HepG2 (cell line): ENCODE measurements at regions not wholly inside any gene's neighbourhood (a gene's known extent, or its start where the extent isn't known, plus 50 kb on each side); places are given as distances from the start of the nearest gene placed in this dataset.

ENCODE experiments used
- ATAC-seq: fragments of 200-7000 bp; cut with Tn5 transposase; 3 replicates; pipeline ENCODE4 v1.9.1; 2020; ENCODE audit warnings: mild to moderate bottlenecking, moderate library complexity
- BruUV-seq: library from RNA; stranded (reverse); fragments of 400-500 nt; replicated peaks from 2 replicates; lab custom pipeline; 2021; lab: Mats Ljungman, UMichigan
- CTCF ChIA-PET: fragments of 300-600 bp; formaldehyde crosslinking; extraction: SDS; loops from one replicate; lab custom pipeline; 2021; ENCODE audit warnings: low total read pairs, inconsistent platforms, low intra/inter-chr PET ratio; lab: Yijun Ruan, JAX
- POLR2A ChIA-PET: fragments of 350-600 bp; sonication (Branson Sonifier 250); formaldehyde crosslinking; loops from one replicate; lab custom pipeline; 2020; ENCODE audit warnings: antibody characterized with exemption, inconsistent platforms; lab: Yijun Ruan, JAX
- DNase-seq: peaks from one replicate; pipeline ENCODE4 v3.0.0-alpha.2; 2015; ENCODE audit warnings: low spot score
- FAIRE-seq: peaks from 3 replicates; lab custom pipeline; 2011; peaks lifted over from hg19 to GRCh38; lab: Jason Lieb, UNC
- H2AFZ ChIP-seq: one replicate; pipeline ENCODE4 v1.6.1; 2011; ENCODE audit warnings: low read length, inconsistent platforms
- H3K27ac ChIP-seq: fragments of 300-600 bp; 3 replicates; pipeline ENCODE4 v1.8.0; 2011; ENCODE audit warnings: mixed run types, mild to moderate bottlenecking, mixed read lengths, low read length, inconsistent platforms; ENCODE audit not compliant: insufficient read depth; ENCODE audit errors: extremely low read length
- H3K27me3 ChIP-seq, 2 experiments: fragments of 200-600 bp in 1 of 2; 2 replicates in 1 of 2; 3 replicates in 1 of 2; pipeline versions ENCODE4 v1.6.0 to v1.8.0; 2011; ENCODE audit warnings: low read length in 2 of 2, mild to moderate bottlenecking in 2 of 2, moderate library complexity in 2 of 2, inconsistent platforms in 1 of 2; ENCODE audit not compliant: insufficient read depth in 2 of 2, control insufficient read depth in 1 of 2
- H3K36me3 ChIP-seq, 2 experiments: fragments of 200-600 bp in 1 of 2; replicated peaks in 1 of 2; 2 replicates in 1 of 2; 3 replicates in 1 of 2; pipeline versions ENCODE4 v1.5.1 to v1.8.0; 2011; ENCODE audit warnings: low read length in 2 of 2, inconsistent platforms in 1 of 2; ENCODE audit not compliant: insufficient read depth in 2 of 2, control insufficient read depth in 1 of 2
- H3K4me1 ChIP-seq: 2 replicates; pipeline ENCODE4 v1.5.1; 2012; ENCODE audit warnings: low read length, inconsistent platforms; ENCODE audit not compliant: insufficient read depth
- H3K4me2 ChIP-seq: 2 replicates; pipeline ENCODE4 v1.6.0; 2011; ENCODE audit warnings: low read depth, low read length, inconsistent platforms
- H3K4me3 ChIP-seq, 3 experiments: fragments of 200-600 bp in 1 of 3; sonication (generic), shearing (Covaris generic) in 1 of 3; replicated peaks in 1 of 3; 2 replicates each; pipeline ENCODE4 v1.5.1; 2011 to 2016; ENCODE audit warnings: low read length in 3 of 3, inconsistent platforms in 2 of 3, low read depth in 2 of 3, mild to moderate bottlenecking in 2 of 3, control low read depth in 1 of 3, mixed read lengths in 1 of 3; ENCODE audit not compliant: insufficient read depth in 1 of 3
- H3K79me2 ChIP-seq: one replicate; pipeline ENCODE4 v1.6.1; 2011; ENCODE audit warnings: low read length, inconsistent platforms; ENCODE audit not compliant: insufficient read depth
- H3K9ac ChIP-seq: 2 replicates; pipeline ENCODE4 v1.6.0; 2011; ENCODE audit warnings: mild to moderate bottlenecking, low read depth, low read length, inconsistent platforms; ENCODE audit not compliant: insufficient read depth
- H3K9me3 ChIP-seq: 2 replicates; pipeline ENCODE4 v1.5.1; 2012; ENCODE audit warnings: mild to moderate bottlenecking, low read length
- H4K20me1 ChIP-seq: 2 replicates; pipeline ENCODE4 v1.6.0; 2011; ENCODE audit warnings: inconsistent platforms, mild to moderate bottlenecking, low read length, moderate library complexity; ENCODE audit not compliant: insufficient read depth
- BHLHE40 ChIP-seq: IDR thresholded peaks from 2 replicates; pipeline ENCODE4 v1.6.1; 2011; ENCODE audit warnings: low read length, improper control_type of control experiment
- BRD4 ChIP-seq: sonication (generic); formaldehyde crosslinking; IDR thresholded peaks from 2 replicates; pipeline ENCODE4 v1.4.0; 2020; ENCODE audit warnings: missing genetic modification reagents
- HMGXB3 ChIP-seq: sonication (generic); formaldehyde crosslinking; IDR thresholded peaks from 2 replicates; pipeline ENCODE4 v1.4.0; 2020; ENCODE audit warnings: missing genetic modification reagents, borderline replicate concordance
- MAFF ChIP-seq: IDR thresholded peaks from 2 replicates; pipeline ENCODE4 v1.6.1; 2011; ENCODE audit warnings: low read depth, low read length, improper control_type of control experiment
- MAFK ChIP-seq, 2 experiments: IDR thresholded peaks in 1 of 2; conservative IDR thresholded peaks in 1 of 2; 2 replicates each; pipeline ENCODE4 v1.6.1; 2011; ENCODE audit warnings: improper control_type of control experiment in 2 of 2, low read length in 2 of 2
- RELA ChIP-seq: sonication (generic); formaldehyde crosslinking; IDR thresholded peaks from 2 replicates; pipeline ENCODE4 v1.4.0; 2020; ENCODE audit warnings: missing genetic modification reagents
- THAP8 ChIP-seq: sonication (generic); formaldehyde crosslinking; IDR thresholded peaks from 2 replicates; pipeline ENCODE4 v1.5.1; 2020; ENCODE audit warnings: missing genetic modification reagents, mild to moderate bottlenecking, borderline replicate concordance
- XBP1 ChIP-seq: sonication (generic); formaldehyde crosslinking; IDR thresholded peaks from 2 replicates; pipeline ENCODE4 v1.5.0; 2020; ENCODE audit warnings: missing genetic modification reagents
- ZNF615 ChIP-seq: sonication (generic); formaldehyde crosslinking; IDR thresholded peaks from 2 replicates; pipeline ENCODE4 v1.5.0; 2020; ENCODE audit warnings: mild to moderate bottlenecking, missing genetic modification reagents, borderline replicate concordance
- ZNF770 ChIP-seq: sonication (generic); formaldehyde crosslinking; IDR thresholded peaks from 2 replicates; pipeline ENCODE4 v1.5.0; 2020; ENCODE audit warnings: mild to moderate bottlenecking, missing genetic modification reagents
- WGBS: methylation state at CpG from one replicate; pipeline ENCODE4 v1.1.6; 2017; ENCODE audit warnings: low lambda C conversion rate; 5-methylcytosine and 5-hydroxymethylcytosine counted together
- in situ Hi-C: cut with HindIII; loops from 2 replicates; pipeline ENCODE4 v1.10.0; 2017; ENCODE audit warnings: low pct_unique_long_range_greater_than_20kb; ENCODE audit not compliant: extremely low pct_ligation_motif_present
- intact Hi-C: fragments of 100-400 bp; cut with micrococcal nuclease; formaldehyde crosslinking; loops from one replicate; pipeline ENCODE4 v1.10.0; 2022; ENCODE audit not compliant: unreplicated experiment

GRCh38 chr7:112882022-112882421 is 91.8 kb upstream of the TMEM168 start:
- in situ Hi-C loops (no loop called here), intact Hi-C loops (no loop called here)
- BruUV-seq, result no TSS peak
- Histone ChIP-seq H3K4me3 (no peak overlapping the region), H3K27me3 (no peaks in the 10 kb centered on the region), H2AFZ (no peak overlapping the region), H4K20me1 (no peaks in the 10 kb centered on the region), H3K36me3 (no peaks in the 10 kb centered on the region), H3K4me1 (no peaks in the 10 kb centered on the region), H3K27ac (no peak overlapping the region), H3K79me2 (no peaks in the 10 kb centered on the region), H3K4me2 (no peak overlapping the region), H3K9me3 (no peaks in the 10 kb centered on the region), H3K9ac (no peak overlapping the region)
- TF ChIP-seq MAFF, result peak; percentile 47
- TF ChIP-seq MAFK (conservative IDR thresholded peaks at IDR 0.05 in 1 of 2, IDR thresholded peaks at IDR 0.05 in 1 of 2; ENCODE audit: low read length in 2 of 2), result peak; percentile 65 to 77
- TF ChIP-seq THAP8 (CRISPR knock-in tag), result no peak
- no peak for TF ChIP-seq BHLHE40
- TF ChIP-seq RELA, result no peak
- TF ChIP-seq ZNF615, result no peak
- ATAC-seq, result no peak
- CTCF ChIA-PET, result no interaction called here
- POLR2A ChIA-PET, result no interaction called here
- no peak for DNase-seq
- no CpG with 5 or more reads among the region's 4 CpGs for WGBS
- no peak for FAIRE-seq

- Histone ChIP-seq H3K9me3 (no peaks in the 10 kb centered on the region), H3K36me3 (no peaks in the 10 kb centered on the region), H3K4me2 (no peak overlapping the region), H3K4me1 (peaks cover 6% of the 10 kb centered on the region; the same call in 1 of the 2 replicates), H3K27me3 (no peaks in the 10 kb centered on the region; a peak in 1 of 5 replicates), H3K27ac (no peak overlapping the region), H2AFZ (no peak overlapping the region), H3K9ac (no peak overlapping the region), H3K4me3 (no peak overlapping the region), H3K79me2 (no peaks in the 10 kb centered on the region), H4K20me1 (no peaks in the 10 kb centered on the region)
- ATAC-seq (no peak), DNase-seq (no peak), FAIRE-seq (no peak)
- over 99% methylated on average over 7 of the region's 10 CpGs for WGBS
- intact Hi-C loops (no loop called here), in situ Hi-C loops (no loop called here)
- POLR2A ChIA-PET, result no interaction called here
- no TSS peak for BruUV-seq
- CTCF ChIA-PET, result no interaction called here
- TF ChIP-seq HMGXB3 (CRISPR knock-in tag) (no peak), ZNF770 (CRISPR knock-in tag) (no peak), XBP1 (no peak), BRD4 (CRISPR knock-in tag) (no peak)
Measured at GRCh38 chr7:112880818-112881418, 90.7 kb upstream of the TMEM168 start.
